ENCODE measurements at regions not wholly inside any gene's neighbourhood (a gene's known extent, or its start where the extent isn't known, plus 50 kb on each side); places are given as distances from the start of the nearest gene placed in this dataset.

GRCh38 chr14:66140963-66141362 lies 345.2 kb upstream of the CCDC196 start:
- H3K36me3 ChIP-seq (ENCODE audit: insufficient read depth, low read length) = no peaks in the 10 kb centered on the region
- DNase-seq = no peak
- H3K27ac ChIP-seq (ENCODE audit: low read length) = no peak overlapping the region
- no peak for TF ChIP-seq EZH2 (IDR thresholded peaks at IDR 0.05; ENCODE audit: borderline replicate concordance, low read depth, low read length, severe bottlenecking)
- no peak overlapping the region for H3K4me3 ChIP-seq (ENCODE audit: low read depth in 1 of 2, low read length in 2 of 2)
- H3K9me3 ChIP-seq (ENCODE audit: insufficient read depth, low read length, severe bottlenecking) = no peaks in the 10 kb centered on the region
- no peak overlapping the region for H3K4me2 ChIP-seq (ENCODE audit: insufficient read depth, low read length)
- H4K20me1 ChIP-seq (ENCODE audit: insufficient read depth, low read length) = no peaks in the 10 kb centered on the region
- H2AFZ ChIP-seq (ENCODE audit: low read depth, low read length) = no peak overlapping the region
- ATAC-seq (ENCODE audit: insufficient read depth, low read depth) = no peak
- H3K9ac ChIP-seq (ENCODE audit: low read depth, low read length) = no peak overlapping the region
- no peaks in the 10 kb centered on the region for H3K79me2 ChIP-seq (ENCODE audit: insufficient read depth, low read length)
- no peaks in the 10 kb centered on the region for H3K4me1 ChIP-seq (ENCODE audit: insufficient read depth, low read length)
- H3K27me3 ChIP-seq (ENCODE audit: insufficient read depth, low read length, poor library complexity) = no peaks in the 10 kb centered on the region

GRCh38 chr14:66141733-66142132 lies 344.4 kb upstream of the CCDC196 start:
- Histone ChIP-seq H3K9me3 (ENCODE audit: insufficient read depth, low read length, severe bottlenecking) (no peaks in the 10 kb centered on the region), H3K27me3 (ENCODE audit: insufficient read depth, low read length, poor library complexity) (no peaks in the 10 kb centered on the region), H3K4me3 (ENCODE audit: low read depth in 1 of 2, low read length in 2 of 2) (no peak overlapping the region), H2AFZ (ENCODE audit: low read depth, low read length) (no peak overlapping the region), H4K20me1 (ENCODE audit: insufficient read depth, low read length) (no peaks in the 10 kb centered on the region), H3K36me3 (ENCODE audit: insufficient read depth, low read length) (no peaks in the 10 kb centered on the region), H3K4me1 (ENCODE audit: insufficient read depth, low read length) (no peaks in the 10 kb centered on the region), H3K79me2 (ENCODE audit: insufficient read depth, low read length) (no peaks in the 10 kb centered on the region), H3K27ac (ENCODE audit: low read length) (no peak overlapping the region), H3K9ac (ENCODE audit: low read depth, low read length) (no peak overlapping the region), H3K4me2 (ENCODE audit: insufficient read depth, low read length) (no peak overlapping the region)
- ATAC-seq (ENCODE audit: insufficient read depth, low read depth) (no peak; the same call in 2 of the 3 replicates), DNase-seq (no peak)
- no peak for TF ChIP-seq EZH2 (IDR thresholded peaks at IDR 0.05; ENCODE audit: borderline replicate concordance, low read depth, low read length, severe bottlenecking)

GRCh38 chr14:66143387-66144112 lies 342.6 kb upstream of the CCDC196 start:
- Histone ChIP-seq H3K27ac (ENCODE audit: low read length) (no peak overlapping the region), H3K79me2 (ENCODE audit: insufficient read depth, low read length) (no peaks in the 10 kb centered on the region), H3K9ac (ENCODE audit: low read depth, low read length) (no peak overlapping the region), H3K36me3 (ENCODE audit: insufficient read depth, low read length) (no peaks in the 10 kb centered on the region), H3K27me3 (ENCODE audit: insufficient read depth, low read length, poor library complexity) (peaks cover 3% of the 10 kb centered on the region), H4K20me1 (ENCODE audit: insufficient read depth, low read length) (no peaks in the 10 kb centered on the region), H3K4me3 (ENCODE audit: low read depth in 1 of 2, low read length in 2 of 2) (no peak overlapping the region), H2AFZ (ENCODE audit: low read depth, low read length) (no peak overlapping the region), H3K9me3 (ENCODE audit: insufficient read depth, low read length, severe bottlenecking) (no peaks in the 10 kb centered on the region), H3K4me1 (ENCODE audit: insufficient read depth, low read length) (no peaks in the 10 kb centered on the region), H3K4me2 (ENCODE audit: insufficient read depth, low read length) (no peak overlapping the region)
- ATAC-seq (ENCODE audit: insufficient read depth, low read depth) = no peak
- no peak for DNase-seq
- TF ChIP-seq CTCF (IDR thresholded peaks at IDR 0.05; ENCODE audit: borderline replicate concordance, extremely low read depth, low read length, poor library complexity, severe bottlenecking) (no peak), EZH2 (IDR thresholded peaks at IDR 0.05; ENCODE audit: borderline replicate concordance, low read depth, low read length, severe bottlenecking) (no peak)

- no peaks in the 10 kb centered on the region for H3K79me2 ChIP-seq (ENCODE audit: insufficient read depth, low read length)
- TF ChIP-seq CTCF (IDR thresholded peaks at IDR 0.05; ENCODE audit: borderline replicate concordance, extremely low read depth, low read length, poor library complexity, severe bottlenecking) (no peak), EZH2 (IDR thresholded peaks at IDR 0.05; ENCODE audit: borderline replicate concordance, low read depth, low read length, severe bottlenecking) (no peak)
- no peak overlapping the region for H3K27ac ChIP-seq (ENCODE audit: low read length)
- H3K9ac ChIP-seq (ENCODE audit: low read depth, low read length) = no peak overlapping the region
- H3K4me2 ChIP-seq (ENCODE audit: insufficient read depth, low read length) = no peak overlapping the region
- H4K20me1 ChIP-seq (ENCODE audit: insufficient read depth, low read length) = no peaks in the 10 kb centered on the region
- no peak for ATAC-seq (ENCODE audit: insufficient read depth, low read depth)
- H3K4me1 ChIP-seq (ENCODE audit: insufficient read depth, low read length) = no peaks in the 10 kb centered on the region
- H3K27me3 ChIP-seq (ENCODE audit: insufficient read depth, low read length, poor library complexity) = no peaks in the 10 kb centered on the region
- no peak for DNase-seq
- H3K4me3 ChIP-seq (ENCODE audit: low read depth in 1 of 2, low read length in 2 of 2) = no peak overlapping the region
- no peaks in the 10 kb centered on the region for H3K9me3 ChIP-seq (ENCODE audit: insufficient read depth, low read length, severe bottlenecking)
- H2AFZ ChIP-seq (ENCODE audit: low read depth, low read length) = no peak overlapping the region
- no peaks in the 10 kb centered on the region for H3K36me3 ChIP-seq (ENCODE audit: insufficient read depth, low read length)
These were observed 333.9 kb upstream of the CCDC196 start for GRCh38 chr14:66152302-66152701.
